PFSK-1 (cell line): ENCODE measurements at regions not wholly inside any gene's neighbourhood (a gene's known extent, or its start where the extent isn't known, plus 50 kb on each side); places are given as distances from the start of the nearest gene placed in this dataset.

Experiments
- FOXP2 ChIP-seq: optimal IDR thresholded peaks from 2 replicates; pipeline ENCODE3; 2011; ENCODE audit warnings: borderline replicate concordance, control low read depth, inconsistent platforms; ENCODE audit not compliant: insufficient read depth; ENCODE audit errors: extremely low read length, extremely low read depth
- POLR2AphosphoS5 ChIP-seq: IDR thresholded peaks from 2 replicates; pipeline ENCODE4 v1.6.1; 2012; ENCODE audit warnings: low read depth, mild to moderate bottlenecking, control low read depth, low read length, moderate library complexity
- REST ChIP-seq, 2 experiments: IDR thresholded peaks; 2 replicates each; pipeline versions ENCODE4 v1.6.1 to v1.8.0; 2011 to 2012; ENCODE audit warnings: low read depth in 2 of 2, low read length in 2 of 2, control low read depth in 1 of 2, inconsistent platforms in 1 of 2, mild to moderate bottlenecking in 1 of 2, moderate library complexity in 1 of 2; ENCODE audit not compliant: insufficient read depth in 1 of 2
- SIN3A ChIP-seq: IDR thresholded peaks from 2 replicates; pipeline ENCODE4 v1.6.1; 2012; ENCODE audit warnings: mild to moderate bottlenecking, low read length, moderate library complexity, borderline replicate concordance; ENCODE audit not compliant: insufficient read depth
- TAF1 ChIP-seq: IDR thresholded peaks from 2 replicates; pipeline ENCODE4 v1.6.1; 2012; ENCODE audit warnings: low read length, control low read depth, borderline replicate concordance; ENCODE audit not compliant: insufficient read depth

- TF ChIP-seq POLR2AphosphoS5 (no peak), REST (IDR thresholded peaks at IDR 0.05; ENCODE audit: insufficient read depth in 1 of 2, low read depth in 2 of 2, low read length in 2 of 2) (no peak), FOXP2 (no peak), TAF1 (no peak), SIN3A (no peak)
Observed at GRCh38 chr15:62228604-62229003, 63.5 kb upstream of the C2CD4B start.
